ENCODE measurements at regions not wholly inside any gene's neighbourhood (a gene's known extent, or its start where the extent isn't known, plus 50 kb on each side); places are given as distances from the start of the nearest gene placed in this dataset.

DNA sequence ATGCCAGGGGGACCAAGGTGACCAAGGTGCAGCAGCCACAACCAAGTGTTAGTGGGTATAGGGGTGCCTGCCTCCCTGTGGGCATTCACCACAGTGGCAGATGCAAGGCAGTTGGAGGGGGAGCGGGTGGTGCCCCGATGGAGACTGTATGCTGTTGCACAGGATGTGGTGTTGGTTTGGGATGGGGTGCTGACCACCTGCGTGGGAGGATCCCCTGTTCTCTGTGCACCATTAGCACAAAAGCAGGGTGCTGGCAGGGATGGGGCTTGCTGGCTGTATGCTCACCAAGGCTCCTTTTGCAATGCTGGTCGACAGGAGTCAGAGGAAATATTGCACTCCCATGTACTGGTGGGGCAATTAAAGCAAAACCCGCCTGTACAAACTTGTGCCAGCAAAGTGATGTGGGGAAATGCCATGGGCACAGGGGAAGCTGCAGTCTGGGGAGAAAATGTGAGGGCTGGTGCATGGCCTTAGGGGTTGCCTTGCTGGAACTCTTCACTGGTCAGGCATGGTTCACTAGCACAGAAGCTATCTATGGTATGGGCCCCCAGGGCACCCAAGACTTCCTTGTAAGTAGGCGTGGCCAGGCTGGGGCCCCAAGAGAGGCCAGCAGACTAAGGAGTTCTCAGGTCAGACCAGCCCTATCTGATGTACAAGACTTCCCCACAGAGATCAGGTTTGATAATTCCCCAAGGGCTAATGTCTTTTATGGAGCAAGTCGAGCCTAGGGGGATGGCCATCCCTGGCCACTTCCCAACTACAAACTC is 51.9 kb upstream of the GNAT3 start:
- CTCF ChIA-PET: interaction anchor here (0.6 kb wide), 1 partner anchor 79 kb away, joined by 6 read pairs; no protein-coding TSS in a partner anchor
- no peak overlapping the region for H3K27ac ChIP-seq
- TF ChIP-seq, protein P1, sequence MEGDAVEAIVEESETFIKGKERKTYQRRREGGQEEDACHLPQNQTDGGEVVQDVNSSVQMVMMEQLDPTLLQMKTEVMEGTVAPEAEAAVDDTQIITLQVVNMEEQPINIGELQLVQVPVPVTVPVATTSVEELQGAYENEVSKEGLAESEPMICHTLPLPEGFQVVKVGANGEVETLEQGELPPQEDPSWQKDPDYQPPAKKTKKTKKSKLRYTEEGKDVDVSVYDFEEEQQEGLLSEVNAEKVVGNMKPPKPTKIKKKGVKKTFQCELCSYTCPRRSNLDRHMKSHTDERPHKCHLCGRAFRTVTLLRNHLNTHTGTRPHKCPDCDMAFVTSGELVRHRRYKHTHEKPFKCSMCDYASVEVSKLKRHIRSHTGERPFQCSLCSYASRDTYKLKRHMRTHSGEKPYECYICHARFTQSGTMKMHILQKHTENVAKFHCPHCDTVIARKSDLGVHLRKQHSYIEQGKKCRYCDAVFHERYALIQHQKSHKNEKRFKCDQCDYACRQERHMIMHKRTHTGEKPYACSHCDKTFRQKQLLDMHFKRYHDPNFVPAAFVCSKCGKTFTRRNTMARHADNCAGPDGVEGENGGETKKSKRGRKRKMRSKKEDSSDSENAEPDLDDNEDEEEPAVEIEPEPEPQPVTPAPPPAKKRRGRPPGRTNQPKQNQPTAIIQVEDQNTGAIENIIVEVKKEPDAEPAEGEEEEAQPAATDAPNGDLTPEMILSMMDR (conservative IDR thresholded peaks at IDR 0.05; ENCODE audit: low read depth): no peak
- POLR2A ChIA-PET (ENCODE audit: low non-redundant PET): no interaction called here
- peak; percentile 29 for DNase-seq (ENCODE audit: low spot score)

DNA sequence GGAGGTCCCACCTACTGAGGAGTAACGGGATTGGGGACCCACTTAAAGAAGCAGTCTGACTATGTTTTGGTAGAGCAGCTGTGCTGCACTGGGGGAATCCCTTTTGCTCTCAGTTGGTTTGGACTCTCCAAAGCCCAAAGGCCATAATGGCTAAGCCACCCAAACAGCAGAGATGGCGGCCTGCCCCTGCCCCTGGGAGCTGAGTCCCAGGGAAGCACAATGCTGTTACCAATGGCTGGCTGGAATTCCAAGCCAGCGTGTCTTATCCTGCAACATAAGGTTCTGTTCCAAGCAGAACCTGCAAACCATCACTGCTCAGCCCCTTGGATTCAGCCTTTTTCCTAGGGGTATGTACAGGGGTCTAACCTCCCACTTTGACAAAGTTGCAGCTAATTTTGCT is 53.7 kb upstream of the GNAT3 start:
- no peak overlapping the region for H3K27ac ChIP-seq
- DNase-seq (ENCODE audit: low spot score): no peak
- TF ChIP-seq, protein P1 (conservative IDR thresholded peaks at IDR 0.05; ENCODE audit: low read depth): no peak
- POLR2A ChIA-PET (ENCODE audit: low non-redundant PET): no interaction called here
- CTCF ChIA-PET: no interaction called here

DNA sequence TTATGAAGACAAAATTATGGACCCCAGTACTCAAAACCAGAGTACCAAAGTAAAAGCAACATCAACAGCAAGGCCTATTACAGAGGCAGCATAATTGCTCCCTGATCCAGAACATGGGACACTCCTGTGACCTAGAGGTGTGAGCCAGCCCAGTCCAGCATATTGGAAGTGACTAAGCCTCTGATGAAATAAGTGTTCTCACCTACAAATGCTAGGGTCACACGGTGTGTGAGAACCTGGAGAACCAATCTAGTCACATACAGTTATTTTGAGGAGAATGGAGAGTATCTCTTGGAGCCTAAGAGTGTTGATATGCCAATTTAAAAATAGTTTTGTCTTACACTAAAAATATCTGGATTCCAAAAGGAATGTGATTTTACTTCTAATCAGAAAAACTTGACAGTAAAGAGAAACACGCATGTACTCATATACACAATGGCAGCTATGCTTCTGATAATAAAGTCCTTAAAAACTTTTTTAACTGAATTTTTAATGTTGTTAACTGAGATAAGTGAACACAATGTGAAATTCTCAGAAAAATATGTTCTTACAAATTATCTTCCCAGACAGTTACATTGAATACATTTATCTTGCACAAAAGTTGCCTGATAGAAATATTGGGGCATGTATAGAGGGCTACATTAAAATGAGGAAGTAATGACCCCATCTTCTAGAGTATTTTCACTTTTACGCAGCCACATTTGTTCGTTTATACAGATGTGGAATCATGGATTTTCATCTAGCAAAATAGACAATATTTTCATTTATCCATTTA is 56.8 kb upstream of the CD36 start:
- H3K27ac ChIP-seq: no peak overlapping the region
- POLR2A ChIA-PET (ENCODE audit: low non-redundant PET): no interaction called here
- TF ChIP-seq, protein P1 (conservative IDR thresholded peaks at IDR 0.05; ENCODE audit: low read depth): no peak

DNA sequence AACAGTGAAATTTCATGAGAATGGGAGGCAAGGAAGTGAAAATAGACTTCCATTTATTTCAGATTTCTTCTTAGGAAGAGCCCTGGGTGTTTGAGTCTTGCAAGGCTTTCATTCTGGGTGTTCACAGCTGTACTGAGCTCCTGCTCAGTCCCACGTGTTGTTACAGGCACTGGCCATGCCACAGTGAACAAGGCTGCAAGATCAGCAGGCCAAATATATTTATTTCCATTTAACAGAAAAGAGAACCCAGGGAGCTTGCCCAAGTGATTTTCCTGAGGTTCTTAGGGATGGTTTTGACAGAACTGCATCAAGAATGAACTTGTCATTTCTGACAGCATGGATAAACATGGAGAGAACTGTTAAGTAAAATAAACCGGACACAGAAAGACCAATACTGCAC is 54.5 kb upstream of the CD36 start:
- ChIA-PET CTCF (no interaction called here), POLR2A (ENCODE audit: low non-redundant PET) (no interaction called here)
- TF ChIP-seq, protein P1 (conservative IDR thresholded peaks at IDR 0.05; ENCODE audit: low read depth): no peak
- no peak for DNase-seq (ENCODE audit: low spot score)
- no peak overlapping the region for H3K27ac ChIP-seq

More for the DNA sequence above, 56.8 kb upstream of the CD36 start:
- DNase-seq (ENCODE audit: low spot score): peak; percentile 13
- CTCF ChIA-PET: no interaction called here

DNA sequence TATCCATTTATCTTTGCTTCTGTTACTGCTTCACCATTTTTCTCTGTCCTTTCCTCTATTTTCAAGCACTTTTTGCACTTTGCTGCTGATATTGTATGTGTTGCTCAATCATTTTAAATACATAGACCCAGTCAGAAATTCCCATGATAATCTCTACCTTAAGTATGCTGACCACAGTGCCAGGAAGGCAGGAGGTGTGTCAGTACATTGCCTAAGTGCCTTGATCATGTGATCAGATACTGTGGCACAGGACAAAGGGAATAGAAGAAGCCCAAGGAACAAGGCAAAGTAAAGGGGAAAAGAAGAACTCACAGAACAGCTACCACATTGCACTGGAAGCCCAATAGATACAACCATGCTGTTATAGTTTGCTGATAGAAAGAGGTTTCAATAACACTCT is 53.7 kb upstream of the CD36 start:
- CTCF ChIA-PET: no interaction called here
- TF ChIP-seq, protein P1 (conservative IDR thresholded peaks at IDR 0.05; ENCODE audit: low read depth): no peak

DNA sequence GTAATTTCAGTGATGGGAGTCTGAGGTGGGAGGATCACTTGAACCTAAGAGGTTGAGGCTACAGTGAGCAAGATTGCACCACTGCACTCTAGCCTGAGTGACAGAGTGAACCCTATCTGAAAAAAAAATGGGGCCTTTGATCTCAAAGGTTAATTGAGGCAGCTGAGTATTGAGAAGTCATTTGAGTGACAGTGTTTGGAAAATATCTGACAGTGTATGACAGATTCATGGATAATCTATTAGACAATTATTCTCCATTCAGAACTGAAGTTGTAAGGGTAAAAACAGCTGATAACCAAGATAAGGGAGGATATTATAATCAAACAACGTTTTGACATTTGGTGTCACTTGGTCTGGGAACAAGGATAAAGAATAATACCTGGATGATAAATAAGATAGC is 50.9 kb upstream of the CD36 start:
- CTCF ChIA-PET: interaction anchor here (0.6 kb wide), 1 partner anchor 64 kb away, joined by 3 read pairs; no protein-coding TSS in a partner anchor
- POLR2A ChIA-PET (ENCODE audit: low non-redundant PET): no interaction called here
- DNase-seq (ENCODE audit: low spot score): no peak
- TF ChIP-seq, protein P1 (conservative IDR thresholded peaks at IDR 0.05; ENCODE audit: low read depth): no peak
- H3K27ac ChIP-seq: no peak overlapping the region

More for the DNA sequence above, 53.7 kb upstream of the CD36 start:
- H3K27ac ChIP-seq: no peak overlapping the region
- DNase-seq (ENCODE audit: low spot score): peak; percentile 25
- POLR2A ChIA-PET (ENCODE audit: low non-redundant PET): no interaction called here
